B cell (primary cell): ENCODE measurements at regions not wholly inside any gene's neighbourhood (a gene's known extent, or its start where the extent isn't known, plus 50 kb on each side); places are given as distances from the start of the nearest gene placed in this dataset.

ENCODE experiments used
- ATAC-seq: fragments of 200-7000 bp; cut with Tn5 transposase; one replicate; pipeline ENCODE4 v1.10.0; 2021; ENCODE audit warnings: low read depth, mild to moderate bottlenecking, moderate number of reproducible peaks, moderate library complexity
- CTCF ChIA-PET: fragments of 350-600 bp; sonication (Branson Sonifier 250); formaldehyde crosslinking; loops from one replicate; lab custom pipeline; 2021; ENCODE audit warnings: antibody characterized with exemption, inconsistent platforms; lab: Charles Lee
- POLR2A ChIA-PET: fragments of 350-600 bp; sonication (Branson Sonifier 250); formaldehyde crosslinking; loops from one replicate; lab custom pipeline; 2021; ENCODE audit warnings: antibody characterized with exemption; lab: Charles Lee
- DNase-seq: peaks from one replicate; pipeline ENCODE4 v3.0.0; 2013
- H2AFZ ChIP-seq: 2 replicates; pipeline ENCODE4 v1.6.1; 2012; ENCODE audit warnings: mild to moderate bottlenecking, low read depth, low read length; ENCODE audit not compliant: insufficient read depth, poor library complexity, severe bottlenecking
- H3K27ac ChIP-seq, 2 donors: 1 replicate in 1 of 2; 2 replicates in 1 of 2; pipeline ENCODE4 v1.5.1; 2012 to 2013; ENCODE audit warnings: low read length in 2 of 2, mild to moderate bottlenecking in 2 of 2, moderate library complexity in 1 of 2
- H3K27me3 ChIP-seq, 4 experiments: fragments of 200-600 bp in 1 of 4; sonication (generic) in 1 of 4; replicated peaks in 1 of 4; 1 replicate in 2 of 4; 2 replicates in 2 of 4; pipeline versions ENCODE4 v1.6.1 to v1.7.0; 2013 to 2016; ENCODE audit warnings: low read length in 3 of 4, mild to moderate bottlenecking in 2 of 4, mixed read lengths in 1 of 4, moderate library complexity in 1 of 4; ENCODE audit not compliant: insufficient read depth in 4 of 4, control insufficient read depth in 3 of 4; ENCODE audit errors: control extremely low read depth in 1 of 4
- H3K36me3 ChIP-seq, 2 experiments: replicated peaks in 1 of 2; 1 replicate in 1 of 2; 2 replicates in 1 of 2; pipeline versions ENCODE4 v1.6.1 to v1.7.1; 2013; ENCODE audit warnings: low read length in 1 of 2; ENCODE audit not compliant: insufficient read depth in 2 of 2, control insufficient read depth in 1 of 2; ENCODE audit errors: control extremely low read depth in 1 of 2, extremely low read depth in 1 of 2
- H3K4me1 ChIP-seq, 2 donors: fragments of 200-600 bp in 1 of 2; sonication (generic) in 1 of 2; 1 replicate in 1 of 2; 2 replicates in 1 of 2; pipeline versions ENCODE4 v1.5.1 to v1.6.1; 2013 to 2017; ENCODE audit warnings: low read length in 2 of 2; ENCODE audit not compliant: control insufficient read depth in 2 of 2, insufficient read depth in 2 of 2
- H3K4me2 ChIP-seq: replicated peaks from 2 replicates; pipeline ENCODE3; 2012; ENCODE audit warnings: mild to moderate bottlenecking, low read depth, low read length; ENCODE audit not compliant: poor library complexity, severe bottlenecking
- H3K4me3 ChIP-seq, 5 experiments: fragments of 200-600 bp in 1 of 5; sonication (generic) in 1 of 5; 1 replicate in 3 of 5; 2 replicates in 2 of 5; pipeline versions ENCODE4 v1.5.1 to v1.7.0; 2011 to 2016; ENCODE audit warnings: low read length in 4 of 5, mild to moderate bottlenecking in 4 of 5, low read depth in 2 of 5, control low read depth in 1 of 5, moderate library complexity in 1 of 5; ENCODE audit not compliant: insufficient read depth in 1 of 5; ENCODE audit errors: control extremely low read depth in 1 of 5, extremely low read depth in 1 of 5
- H3K79me2 ChIP-seq: fragments of 200-600 bp; sonication (generic); one replicate; pipeline ENCODE4 v1.6.0; 2016; ENCODE audit warnings: low read length; ENCODE audit not compliant: control insufficient read depth, insufficient read depth
- H3K9ac ChIP-seq: fragments of 200-600 bp; sonication (generic); 2 replicates; pipeline ENCODE4 v1.6.1; 2017; ENCODE audit warnings: mild to moderate bottlenecking, low read length, moderate library complexity
- H3K9me3 ChIP-seq, 3 donors: one replicate each; pipeline versions ENCODE4 v1.6.1 to v1.7.1; 2013; ENCODE audit warnings: low read length in 2 of 3; ENCODE audit not compliant: control insufficient read depth in 2 of 3, insufficient read depth in 1 of 3; ENCODE audit errors: control extremely low read depth in 1 of 3
- H4K20me1 ChIP-seq: 2 replicates; pipeline ENCODE4 v1.6.0; 2012; ENCODE audit warnings: mild to moderate bottlenecking, low read length; ENCODE audit not compliant: insufficient read depth, control insufficient read depth, poor library complexity, severe bottlenecking
- H3K27ac Mint-ChIP-seq: one replicate; pipeline ENCODE4 v1.8.0; 2021; ENCODE audit warnings: mixed read lengths
- H3K27me3 Mint-ChIP-seq: one replicate; pipeline ENCODE4 v1.8.0; 2021; ENCODE audit warnings: mixed read lengths
- H3K4me1 Mint-ChIP-seq: one replicate; pipeline ENCODE4 v1.8.0; 2021; ENCODE audit warnings: mixed read lengths
- H3K4me3 Mint-ChIP-seq: one replicate; pipeline ENCODE4 v1.8.0; 2021; ENCODE audit warnings: mixed read lengths
- H3K9me3 Mint-ChIP-seq: one replicate; pipeline ENCODE4 v1.8.0; 2022; ENCODE audit warnings: mixed read lengths; ENCODE audit not compliant: insufficient read depth
- EZH2 ChIP-seq: IDR thresholded peaks from 2 replicates; pipeline ENCODE4 v1.6.1; 2012; ENCODE audit warnings: borderline replicate concordance, low read depth, mild to moderate bottlenecking, moderate library complexity, low read length; ENCODE audit not compliant: insufficient read depth, poor library complexity, severe bottlenecking
- WGBS: methylation state at CpG from one replicate; pipeline ENCODE4 v1.1.5; 2013; ENCODE audit warnings: missing lambda C conversion rate; ENCODE audit not compliant: insufficient coverage; 5-methylcytosine and 5-hydroxymethylcytosine counted together
- intact Hi-C: fragments of 100-400 bp; cut with micrococcal nuclease; formaldehyde crosslinking; loops from one replicate; pipeline ENCODE4 v1.10.0; 2022
- TF ChIP-seq, protein P1 (sequence below): fragments of 200-600 bp; IDR thresholded peaks from one replicate; pipeline ENCODE4 v1.8.0; 2022; ENCODE audit warnings: antibody characterized with exemption, mild to moderate bottlenecking

DNA sequence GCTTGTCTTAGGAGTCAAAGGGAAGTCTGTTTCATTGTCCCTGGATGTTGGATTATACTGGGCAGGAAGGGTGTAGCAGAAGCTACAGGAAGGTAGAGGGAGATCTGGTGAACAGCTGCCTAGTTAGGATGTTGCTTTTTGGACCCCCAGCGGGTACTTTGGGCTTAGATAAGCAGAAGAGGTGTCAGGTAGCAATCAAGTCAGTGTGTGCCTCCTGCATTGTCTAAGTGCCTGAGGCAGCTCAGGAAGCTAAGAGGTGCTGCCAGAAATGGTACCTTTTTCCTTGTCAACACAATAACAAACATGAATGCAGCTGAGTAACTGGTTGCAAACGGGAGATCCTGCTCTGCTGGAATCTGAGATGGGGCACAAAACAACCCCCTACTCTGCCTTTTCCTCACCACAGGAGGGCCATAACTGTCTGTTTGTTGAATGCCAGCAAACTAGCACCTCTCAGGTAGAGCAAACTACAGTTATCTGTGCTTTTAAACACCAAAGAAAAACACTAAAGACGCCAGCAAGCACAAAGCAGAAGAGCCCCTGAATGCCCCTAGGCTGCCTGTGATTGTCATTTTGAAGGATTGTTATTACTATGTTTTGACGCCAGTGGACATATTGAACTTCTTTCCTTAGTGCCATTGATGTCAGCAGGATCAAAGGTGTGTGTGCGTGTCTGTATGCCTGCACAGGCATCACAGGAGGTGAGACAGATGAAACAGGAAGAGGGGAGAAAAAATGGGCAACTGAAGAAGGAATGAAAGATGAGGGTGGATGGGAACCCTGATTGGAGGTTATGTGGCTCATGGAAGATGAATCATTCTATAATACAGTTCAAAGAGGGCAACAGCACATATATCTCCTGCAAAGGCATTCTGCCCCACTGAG, 151.4 kb downstream of the ETAA1 start:
- Histone ChIP-seq H3K4me2 (no peak overlapping the region), H3K9ac (no peak overlapping the region), H3K27me3 (no peaks in the 10 kb centered on the region), H3K79me2 (no peaks in the 10 kb centered on the region), H3K9me3 (peaks cover 0 to 11% (median 3%) of the 10 kb centered on the region in 3 donors), H3K4me3 (no peak overlapping the region), H3K27ac (no peak overlapping the region), H4K20me1 (no peaks in the 10 kb centered on the region), H3K36me3 (no peaks in the 10 kb centered on the region), H3K4me1 (no peaks in the 10 kb centered on the region), H2AFZ (no peak overlapping the region)
- POLR2A ChIA-PET: no interaction called here
- WGBS: 92% methylated on average over 4 of the region's 5 CpGs
- no peak overlapping the region for H3K4me3 Mint-ChIP-seq
- H3K9me3 Mint-ChIP-seq: peaks cover 11% of the 10 kb centered on the region
- no peak for TF ChIP-seq EZH2
- TF ChIP-seq, protein P1, sequence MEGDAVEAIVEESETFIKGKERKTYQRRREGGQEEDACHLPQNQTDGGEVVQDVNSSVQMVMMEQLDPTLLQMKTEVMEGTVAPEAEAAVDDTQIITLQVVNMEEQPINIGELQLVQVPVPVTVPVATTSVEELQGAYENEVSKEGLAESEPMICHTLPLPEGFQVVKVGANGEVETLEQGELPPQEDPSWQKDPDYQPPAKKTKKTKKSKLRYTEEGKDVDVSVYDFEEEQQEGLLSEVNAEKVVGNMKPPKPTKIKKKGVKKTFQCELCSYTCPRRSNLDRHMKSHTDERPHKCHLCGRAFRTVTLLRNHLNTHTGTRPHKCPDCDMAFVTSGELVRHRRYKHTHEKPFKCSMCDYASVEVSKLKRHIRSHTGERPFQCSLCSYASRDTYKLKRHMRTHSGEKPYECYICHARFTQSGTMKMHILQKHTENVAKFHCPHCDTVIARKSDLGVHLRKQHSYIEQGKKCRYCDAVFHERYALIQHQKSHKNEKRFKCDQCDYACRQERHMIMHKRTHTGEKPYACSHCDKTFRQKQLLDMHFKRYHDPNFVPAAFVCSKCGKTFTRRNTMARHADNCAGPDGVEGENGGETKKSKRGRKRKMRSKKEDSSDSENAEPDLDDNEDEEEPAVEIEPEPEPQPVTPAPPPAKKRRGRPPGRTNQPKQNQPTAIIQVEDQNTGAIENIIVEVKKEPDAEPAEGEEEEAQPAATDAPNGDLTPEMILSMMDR: no peak
- intact Hi-C loops: no loop called here
- no peak for DNase-seq
- H3K4me1 Mint-ChIP-seq: no peaks in the 10 kb centered on the region
- no peak overlapping the region for H3K27ac Mint-ChIP-seq
- ATAC-seq: no peak
- H3K27me3 Mint-ChIP-seq: no peaks in the 10 kb centered on the region
- CTCF ChIA-PET: no interaction called here

DNA sequence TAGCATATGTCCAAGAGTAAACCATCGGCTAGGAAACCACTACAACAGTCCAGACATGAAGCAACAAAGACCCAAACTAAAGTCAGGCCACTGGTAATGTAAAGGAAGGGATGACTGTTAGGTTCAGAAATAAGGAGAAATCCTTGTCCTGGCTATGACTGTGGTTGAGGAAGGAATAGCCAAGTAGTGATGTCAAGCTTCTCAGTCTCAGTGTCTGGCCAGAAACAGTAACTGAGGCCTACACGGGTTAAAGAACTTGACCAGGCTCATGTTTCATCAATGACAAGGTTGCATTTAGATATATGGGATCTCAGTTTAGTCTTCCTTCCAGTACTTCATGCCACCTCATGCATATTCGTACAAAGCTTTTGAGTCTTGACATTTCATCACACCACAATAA, 162.0 kb downstream of the ETAA1 start:
- no peaks in the 10 kb centered on the region for H3K27me3 ChIP-seq
- intact Hi-C loops: no loop called here
- no peaks in the 10 kb centered on the region for H3K4me1 Mint-ChIP-seq
- no peak overlapping the region for H3K4me3 Mint-ChIP-seq
- no peak for ATAC-seq
- no peaks in the 10 kb centered on the region for H4K20me1 ChIP-seq
- no peak overlapping the region for H3K9ac ChIP-seq
- H3K4me2 ChIP-seq: no peak overlapping the region
- H3K9me3 Mint-ChIP-seq: no peaks in the 10 kb centered on the region
- no peaks in the 10 kb centered on the region for H3K36me3 ChIP-seq
- H3K4me3 ChIP-seq: no peak overlapping the region
- POLR2A ChIA-PET: no interaction called here
- no peak overlapping the region for H3K27ac Mint-ChIP-seq
- no peak overlapping the region for H2AFZ ChIP-seq
- no peaks in the 10 kb centered on the region for H3K79me2 ChIP-seq
- 100% methylated on average over 1 of the region's 3 CpGs for WGBS
- H3K27me3 Mint-ChIP-seq: no peaks in the 10 kb centered on the region
- H3K27ac ChIP-seq: no peak overlapping the region
- TF ChIP-seq, protein P1: no peak
- TF ChIP-seq EZH2: no peak
- CTCF ChIA-PET: no interaction called here
- no peak for DNase-seq
- H3K4me1 ChIP-seq: no peaks in the 10 kb centered on the region
- H3K9me3 ChIP-seq: no peaks in the 10 kb centered on the region
